Activated CD8-positive, alpha-beta memory T cell treated with anti-CD3 and anti-CD28 coated beads, Interleukin-2, amount 50 U/mL, for 48 hours (primary cell): ENCODE measurements at regions not wholly inside any gene's neighbourhood (a gene's known extent, or its start where the extent isn't known, plus 50 kb on each side); places are given as distances from the start of the nearest gene placed in this dataset.

Source experiments
- DNase-seq: peaks from one replicate; pipeline ENCODE4 v3.0.0-alpha.2; 2020

DNA sequence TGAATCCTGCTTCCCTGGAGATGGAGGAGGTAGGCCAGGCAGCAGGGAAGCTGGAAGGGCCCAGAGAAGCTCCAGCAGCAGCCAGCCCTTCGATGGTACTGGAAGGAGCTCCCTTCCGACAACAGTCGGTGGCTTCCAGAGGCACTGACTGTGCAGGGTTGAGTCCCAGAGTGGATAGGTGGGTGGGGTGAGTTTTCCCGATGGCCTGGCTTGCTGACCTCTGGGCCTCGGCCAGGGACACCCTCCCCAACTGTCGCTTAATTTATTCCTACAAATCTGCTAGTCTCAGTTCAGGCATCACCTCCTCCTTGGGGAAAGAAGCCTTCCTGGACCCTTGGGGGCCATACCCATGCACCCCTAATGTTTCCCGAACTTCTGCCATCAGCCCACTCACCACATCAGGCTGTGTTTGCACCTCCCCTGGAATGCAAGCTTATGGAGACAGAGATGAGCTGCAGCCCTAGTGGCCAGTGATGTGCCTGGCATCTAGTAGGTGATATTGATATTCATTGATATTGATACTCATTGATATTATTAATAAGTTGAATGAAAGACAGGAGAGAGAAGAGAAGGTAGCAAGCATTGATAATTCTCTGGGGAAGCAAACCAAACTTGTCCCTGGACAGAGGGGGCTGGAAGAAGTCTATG is 104.6 kb upstream of the BOD1 start:
- DNase-seq, result no peak

DNA sequence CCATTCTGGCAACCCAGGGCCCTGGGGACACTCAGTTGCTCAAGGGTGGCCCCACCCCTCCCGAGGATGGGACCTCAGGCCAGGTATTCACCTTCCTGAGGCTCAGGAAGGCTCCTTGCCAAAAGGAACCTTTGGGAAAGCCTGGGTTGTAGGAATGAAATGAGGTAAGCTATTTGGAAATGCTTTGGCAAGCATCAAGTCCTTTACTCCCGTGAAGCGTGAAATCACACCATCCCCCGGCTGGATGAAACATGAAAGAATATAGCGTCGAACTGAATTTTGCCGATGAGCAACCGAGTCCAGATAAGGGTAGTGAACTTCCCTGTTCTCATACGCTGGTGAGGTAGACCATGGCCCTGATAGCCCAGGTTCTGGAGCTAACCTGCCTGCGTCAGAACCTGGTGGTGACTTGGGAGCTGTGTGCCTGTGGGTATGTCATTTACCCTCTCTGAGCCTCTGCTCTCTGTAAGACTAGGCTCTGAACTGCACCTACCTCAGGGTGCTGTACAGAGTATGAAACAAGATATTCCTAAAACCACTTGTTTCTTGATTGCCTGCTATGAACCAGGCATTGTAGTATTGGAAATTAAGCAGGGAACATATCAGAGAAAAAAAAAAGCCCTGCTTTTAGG is 105.3 kb upstream of the BOD1 start:
- no peak for DNase-seq

DNA sequence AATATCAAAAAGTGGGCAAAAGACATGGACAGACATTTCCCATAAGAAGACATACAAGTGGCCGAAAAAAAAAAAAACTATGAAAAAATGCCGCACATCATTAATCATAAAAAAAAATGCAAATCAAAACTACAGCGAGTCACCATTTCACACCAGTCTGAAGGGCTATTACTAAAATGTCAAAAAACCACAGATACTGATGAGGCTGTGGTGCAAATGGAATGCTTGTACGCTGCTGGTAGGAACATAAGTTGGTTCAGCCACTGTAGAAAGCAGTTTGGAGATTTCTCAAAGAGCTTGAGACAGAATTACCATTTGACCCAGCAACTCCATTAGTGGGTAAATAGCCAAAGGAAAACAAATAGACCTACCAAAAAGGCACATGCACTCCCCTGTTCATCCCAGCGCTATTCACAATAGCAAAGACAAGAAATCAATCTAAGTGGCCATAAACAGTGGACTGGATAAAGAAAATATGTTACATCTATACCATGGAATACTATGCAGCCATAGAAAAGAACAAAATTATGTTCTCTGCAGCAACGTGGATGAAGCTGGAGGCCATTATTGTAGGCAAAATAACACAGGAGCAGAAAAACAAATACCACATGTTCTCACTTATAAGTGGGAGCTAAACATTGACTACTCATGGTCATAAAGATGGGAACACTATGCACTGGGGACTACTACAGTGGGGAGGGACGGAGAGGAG is 110.6 kb upstream of the BOD1 start:
- no peak for DNase-seq

DNA sequence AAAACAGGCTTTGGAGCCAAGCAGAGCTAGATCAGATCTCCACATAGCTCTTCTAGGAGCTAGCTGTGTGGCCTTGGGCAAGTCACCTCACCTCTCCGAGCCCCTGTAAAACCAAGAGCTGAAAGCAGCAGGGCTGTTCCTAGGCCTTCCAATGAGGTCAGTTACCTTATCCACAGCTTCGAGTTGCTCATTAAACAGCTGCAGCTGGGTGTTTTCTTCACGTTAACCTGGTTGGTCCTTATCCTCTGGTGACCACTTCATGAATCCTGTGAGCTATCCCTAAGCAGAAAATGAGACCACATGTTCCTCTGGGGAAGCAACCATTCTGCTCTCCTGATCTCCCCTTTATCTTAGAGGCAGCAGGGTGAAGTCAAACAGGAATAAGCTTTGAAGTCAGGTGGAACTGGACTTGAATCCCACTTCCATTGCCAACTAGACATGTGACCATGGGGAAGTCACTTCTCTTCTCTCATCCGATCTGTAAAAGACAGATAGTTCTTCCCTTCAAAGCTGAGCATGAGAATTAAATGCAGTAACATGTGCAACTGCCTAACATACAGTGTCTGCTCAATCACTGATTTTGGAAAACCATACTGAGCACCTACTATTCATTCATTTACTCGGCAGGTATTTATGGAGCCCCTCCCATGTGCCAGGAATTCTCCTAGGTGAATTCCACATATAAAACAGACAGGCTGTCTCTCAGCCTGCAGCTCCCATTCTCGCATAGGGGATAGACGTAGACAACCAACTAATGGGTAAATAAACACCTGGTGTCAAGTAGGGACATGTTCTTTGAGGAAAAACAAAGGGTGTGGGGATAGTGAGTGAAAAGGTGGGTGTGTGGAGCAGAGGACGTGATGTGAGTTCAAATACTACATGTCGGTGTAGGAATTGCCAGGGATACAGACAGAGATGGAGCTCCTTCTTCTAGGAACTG is 111.7 kb upstream of the BOD1 start:
- no peak for DNase-seq

DNA sequence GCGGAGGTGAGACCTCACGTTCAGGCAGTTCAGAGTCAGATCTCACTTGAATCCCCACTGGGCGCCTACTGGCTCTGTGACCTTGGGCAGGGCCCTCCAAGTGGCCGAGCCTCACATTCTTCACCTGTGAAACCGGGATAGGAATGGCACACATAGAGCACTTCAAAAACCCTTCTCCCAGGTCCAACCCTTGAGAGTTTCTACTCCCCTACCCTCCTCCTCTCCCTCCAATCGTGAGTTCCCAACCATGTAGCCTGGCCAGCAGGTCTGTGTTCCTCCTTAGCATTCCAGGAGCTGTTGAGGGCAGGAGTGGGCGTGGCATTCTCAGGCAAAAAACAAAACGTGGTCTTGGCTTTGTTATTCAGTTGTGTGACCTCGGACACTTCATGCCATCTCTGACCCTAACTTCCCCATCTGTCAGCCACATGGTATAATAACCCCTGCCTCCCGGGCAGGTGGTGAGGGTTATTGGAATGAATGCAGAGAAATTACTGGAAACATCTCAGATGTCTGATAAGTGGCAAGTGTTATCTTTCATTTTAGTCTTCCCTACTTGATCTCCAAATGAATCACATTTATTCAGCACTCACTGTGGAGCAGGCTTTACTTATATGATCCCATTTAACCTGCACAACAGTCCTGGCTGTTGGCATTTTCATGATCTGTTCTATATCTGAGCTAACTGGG is 112.8 kb upstream of the BOD1 start:
- DNase-seq, result no peak

DNA sequence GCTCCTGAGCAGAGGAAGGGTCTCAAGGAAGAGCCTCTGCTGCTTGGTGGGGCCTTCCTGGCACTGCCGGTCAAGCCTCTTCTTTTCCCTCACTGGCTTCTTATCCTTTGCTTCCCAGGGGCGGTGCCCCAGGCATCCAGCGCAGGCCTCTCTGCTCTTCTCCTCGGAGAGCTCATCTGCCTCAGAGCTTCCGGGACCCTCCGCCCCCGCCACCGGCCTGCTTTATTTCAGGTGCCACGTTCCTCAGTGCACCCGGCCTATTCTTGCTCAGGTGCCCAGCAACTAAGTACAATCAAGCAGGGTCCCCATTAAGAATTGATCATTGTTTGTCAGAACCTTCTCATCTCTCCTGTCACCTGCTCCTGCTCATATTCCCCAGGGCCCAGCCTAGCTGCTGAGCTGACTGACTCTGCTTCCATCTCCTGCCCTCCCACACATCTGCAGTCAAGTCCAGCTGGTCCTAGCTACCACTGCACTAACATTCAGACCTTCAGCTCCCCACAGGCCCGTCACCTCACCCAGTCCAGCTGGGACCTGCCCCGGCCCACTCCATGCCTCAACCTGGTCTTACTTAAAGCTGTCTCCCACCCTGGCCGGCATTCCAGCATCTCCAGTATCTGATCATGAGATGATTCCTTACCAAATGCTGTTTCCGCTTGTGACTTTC is 114.3 kb upstream of the BOD1 start:
- no peak for DNase-seq

DNA sequence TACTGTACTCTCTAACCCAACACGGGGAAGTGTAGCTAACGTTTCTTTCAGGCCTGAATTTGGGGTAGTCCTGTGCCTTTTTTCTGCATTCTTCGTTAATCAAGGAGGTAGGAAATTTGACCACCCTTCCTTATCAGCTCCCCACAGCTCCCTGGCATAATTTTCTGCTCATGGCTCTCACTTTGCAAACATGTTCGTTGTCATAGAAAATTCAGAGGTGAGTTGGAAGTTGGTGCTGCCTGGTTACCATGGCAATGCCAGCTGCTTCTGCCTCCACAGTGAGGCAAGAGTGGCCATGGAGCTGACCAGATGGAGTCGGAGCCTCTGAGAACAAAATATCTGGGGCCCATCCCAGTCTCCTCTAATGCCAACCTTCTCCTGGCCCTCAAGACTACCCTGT is 116.6 kb upstream of the BOD1 start:
- DNase-seq, result no peak

DNA sequence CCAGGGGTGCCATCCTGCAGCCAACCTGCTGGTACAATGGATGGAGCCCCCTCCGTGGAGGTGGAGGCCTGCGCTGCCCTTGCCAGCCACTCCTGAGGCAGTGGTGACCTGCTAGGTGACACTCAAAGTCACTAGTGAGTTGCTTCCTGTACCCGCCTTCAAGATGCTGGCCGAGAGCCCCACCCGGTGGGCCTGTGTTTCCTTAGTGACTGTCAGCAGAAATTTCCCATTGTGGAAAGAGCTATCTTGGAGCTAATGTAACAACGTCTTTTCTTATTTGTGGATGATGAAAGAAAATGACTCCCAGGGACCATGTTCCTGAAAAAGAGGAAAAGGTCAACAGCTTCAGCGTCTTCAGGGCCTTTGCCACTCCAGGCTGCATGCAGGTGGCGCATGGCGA is 117.0 kb upstream of the BOD1 start:
- no peak for DNase-seq

DNA sequence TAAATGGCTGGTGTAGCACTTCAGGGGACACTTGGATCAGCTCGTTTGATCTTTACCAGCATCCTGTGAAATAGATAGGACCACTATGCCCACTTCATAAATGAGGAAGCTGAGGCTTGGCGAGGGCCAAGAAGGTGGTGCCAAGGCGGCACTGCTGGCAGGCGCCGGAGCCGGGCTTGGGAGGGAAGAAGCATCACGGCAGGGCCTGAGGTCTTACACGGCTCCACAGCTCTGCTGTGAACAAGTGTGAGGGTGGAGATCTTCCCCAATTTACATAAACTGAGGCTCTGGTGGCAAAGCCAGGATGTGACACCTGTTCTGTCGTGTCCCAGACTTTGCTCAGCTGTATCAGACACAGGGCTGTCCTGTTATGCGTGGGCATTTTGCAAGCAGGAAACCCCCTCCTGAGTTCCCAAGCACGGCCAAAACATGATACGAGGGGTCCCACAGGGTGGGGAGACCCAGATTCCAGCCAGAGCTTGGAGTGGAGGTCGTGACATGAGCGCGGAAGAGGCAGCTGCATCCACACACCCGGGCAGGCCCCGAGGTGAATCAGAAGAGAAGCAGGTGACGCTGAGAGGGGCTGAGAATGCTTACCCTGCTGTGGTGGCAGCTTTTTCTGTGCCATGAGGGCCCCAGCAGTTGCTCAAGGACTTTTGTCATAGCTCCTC is 117.5 kb upstream of the BOD1 start:
- no peak for DNase-seq

DNA sequence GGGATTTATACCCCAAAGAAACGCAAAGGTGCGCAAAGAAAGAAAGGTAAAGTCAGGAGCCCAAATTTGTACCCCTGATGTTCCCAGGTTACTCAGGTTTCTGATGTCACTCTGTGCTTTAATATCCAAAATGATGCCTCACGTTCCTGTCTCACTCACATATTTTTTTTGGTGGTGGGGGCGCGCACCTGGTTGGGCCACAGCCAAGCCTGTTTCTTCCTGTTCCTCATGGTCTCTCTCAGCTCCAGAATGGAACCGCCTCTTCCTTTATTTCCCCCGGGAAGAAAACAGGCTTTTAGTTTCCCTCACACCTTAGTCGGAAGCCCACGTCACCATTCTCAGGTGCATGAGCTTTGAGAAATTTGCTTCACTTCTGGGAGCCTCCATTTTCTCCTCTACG is 118.3 kb upstream of the BOD1 start:
- DNase-seq, result no peak

DNA sequence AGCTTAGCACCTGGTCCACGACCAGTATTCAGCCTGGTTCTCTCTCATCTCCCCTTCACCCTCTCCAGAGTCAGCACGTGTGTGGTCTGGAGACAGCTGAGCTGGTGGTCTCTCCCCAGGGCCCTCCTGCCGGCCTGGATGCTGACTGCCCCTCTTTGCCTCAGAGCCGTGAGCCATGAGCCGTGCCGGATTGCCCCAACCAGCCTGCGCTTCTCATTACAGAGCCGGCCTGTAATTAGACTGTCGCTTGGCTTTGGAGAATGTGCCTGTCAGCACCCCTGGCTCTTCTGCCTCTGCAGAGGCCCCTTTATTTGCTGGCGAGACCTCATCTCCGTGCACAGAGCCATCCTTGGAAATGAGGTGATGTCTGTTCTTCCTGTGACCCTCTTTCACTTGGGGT is 118.7 kb upstream of the BOD1 start:
- DNase-seq, result no peak

DNA sequence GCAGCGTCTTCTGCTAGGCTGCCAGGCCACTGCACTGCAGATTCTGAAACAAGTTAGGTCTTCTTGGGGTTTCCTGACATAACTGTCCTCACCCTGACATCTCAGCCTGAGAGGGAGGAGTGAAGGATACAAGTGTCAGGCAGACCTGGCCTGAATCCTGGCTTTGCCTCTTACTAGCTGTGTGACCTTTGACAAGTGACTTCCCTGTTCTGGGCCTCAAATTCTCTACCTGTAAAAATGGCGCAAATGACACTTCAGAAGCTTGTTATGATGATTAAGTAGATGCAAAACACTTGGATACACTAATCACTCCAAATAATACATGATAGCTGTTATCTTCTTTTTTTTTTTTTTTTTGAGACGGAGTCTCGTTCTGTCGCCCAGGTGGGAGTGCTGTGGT is 119.2 kb upstream of the BOD1 start:
- no peak for DNase-seq

DNA sequence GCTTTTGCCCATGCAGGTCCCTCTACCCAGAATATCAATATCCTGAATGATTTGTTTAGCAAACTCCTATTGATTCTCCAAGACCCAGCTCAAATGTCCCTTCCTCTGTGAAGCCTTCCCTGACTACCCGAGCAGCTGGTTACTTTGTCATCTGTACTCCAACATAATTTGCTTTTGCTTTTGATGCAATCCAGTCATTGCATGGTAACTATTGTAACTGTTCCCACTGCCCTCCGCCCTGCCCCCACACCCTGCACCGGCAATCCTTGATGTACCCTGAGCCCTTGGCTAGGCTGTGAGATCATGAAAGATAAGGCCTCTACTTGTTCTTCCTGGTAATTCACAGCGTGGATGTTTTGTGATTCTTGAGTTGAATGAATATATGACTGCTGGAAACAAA is 119.9 kb upstream of the BOD1 start:
- no peak for DNase-seq

DNA sequence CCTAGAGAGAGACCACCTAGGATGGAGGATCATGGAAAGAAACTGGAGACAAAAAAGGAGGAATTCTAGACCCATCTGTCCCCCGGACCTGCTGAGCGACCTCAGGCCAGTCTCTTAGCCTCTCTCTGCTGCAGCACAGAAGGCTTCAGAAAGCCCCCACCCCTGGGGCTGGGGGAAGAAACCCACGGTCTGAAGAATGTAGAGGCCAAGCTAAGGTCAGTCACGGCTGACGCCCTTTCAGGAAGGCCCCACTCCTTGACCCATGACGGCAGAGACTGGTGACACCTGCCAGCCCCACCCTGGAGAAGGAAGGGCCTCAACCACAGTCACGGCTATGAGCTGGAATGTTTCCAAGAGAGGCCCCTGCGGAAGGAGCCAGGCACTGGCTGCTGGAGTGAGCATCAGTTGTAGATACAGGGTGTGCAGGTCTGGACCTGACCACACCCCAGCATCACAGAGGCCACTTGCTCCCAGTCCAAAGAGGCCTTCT is 120.5 kb upstream of the BOD1 start:
- no peak for DNase-seq

DNA sequence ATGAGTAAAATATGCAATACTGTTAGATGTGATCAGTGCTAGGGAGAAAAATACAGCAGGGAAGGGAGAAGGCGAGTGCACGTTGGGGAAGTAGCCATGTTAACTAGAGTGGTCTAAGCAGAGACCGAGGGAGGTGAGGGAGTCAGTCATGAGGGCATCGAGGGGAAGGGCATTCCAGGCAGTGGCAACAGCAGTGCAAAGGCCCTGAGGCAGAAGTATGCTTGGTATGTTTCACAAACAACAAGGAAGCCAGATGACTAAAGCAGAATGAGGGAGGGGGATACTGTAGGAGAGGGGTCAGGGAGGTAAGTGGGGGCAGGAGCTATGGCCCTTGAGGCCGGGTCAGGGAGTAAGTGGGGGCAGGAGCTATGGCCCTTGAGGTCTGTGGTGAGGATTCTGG is 123.3 kb upstream of the BOD1 start:
- no peak for DNase-seq

DNA sequence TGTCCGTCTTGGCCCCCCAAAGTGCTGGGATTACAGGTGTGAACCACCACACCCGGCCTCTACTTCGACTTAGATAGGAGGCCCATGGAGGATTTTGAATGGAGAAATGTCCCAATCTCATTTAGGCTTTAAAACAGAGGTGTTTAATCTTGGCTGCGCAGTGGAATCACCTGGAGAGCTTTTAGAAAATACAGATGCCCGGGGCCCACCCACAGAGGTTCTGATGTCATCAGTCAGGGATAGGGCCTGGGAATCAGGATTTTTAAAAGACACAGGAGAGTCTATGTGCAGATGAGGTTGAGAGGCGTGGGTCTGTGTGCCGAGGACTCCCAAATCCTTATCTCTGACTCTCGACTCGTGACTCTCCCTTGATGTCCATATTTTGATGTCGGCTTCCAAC is 124.0 kb upstream of the BOD1 start:
- no peak for DNase-seq

DNA sequence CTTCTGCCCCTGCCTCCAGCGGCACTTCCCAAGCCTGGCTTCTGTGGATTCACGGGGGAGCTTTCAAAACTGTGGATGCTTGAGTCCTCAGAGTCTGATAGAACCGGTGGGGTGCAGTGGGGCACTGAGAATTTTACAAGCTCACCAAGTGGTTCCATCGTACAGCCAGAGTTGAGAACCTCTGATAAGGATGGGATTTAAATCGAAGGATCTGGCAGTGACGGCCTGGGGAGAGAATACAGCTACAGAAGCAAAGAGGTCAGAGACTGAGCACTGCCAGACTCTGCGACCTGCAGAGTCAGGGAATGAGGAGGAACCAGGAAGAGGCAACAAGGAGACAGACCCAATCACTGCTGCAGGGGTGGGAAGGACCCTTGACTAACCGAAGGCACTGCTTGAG is 124.6 kb upstream of the BOD1 start:
- no peak for DNase-seq

DNA sequence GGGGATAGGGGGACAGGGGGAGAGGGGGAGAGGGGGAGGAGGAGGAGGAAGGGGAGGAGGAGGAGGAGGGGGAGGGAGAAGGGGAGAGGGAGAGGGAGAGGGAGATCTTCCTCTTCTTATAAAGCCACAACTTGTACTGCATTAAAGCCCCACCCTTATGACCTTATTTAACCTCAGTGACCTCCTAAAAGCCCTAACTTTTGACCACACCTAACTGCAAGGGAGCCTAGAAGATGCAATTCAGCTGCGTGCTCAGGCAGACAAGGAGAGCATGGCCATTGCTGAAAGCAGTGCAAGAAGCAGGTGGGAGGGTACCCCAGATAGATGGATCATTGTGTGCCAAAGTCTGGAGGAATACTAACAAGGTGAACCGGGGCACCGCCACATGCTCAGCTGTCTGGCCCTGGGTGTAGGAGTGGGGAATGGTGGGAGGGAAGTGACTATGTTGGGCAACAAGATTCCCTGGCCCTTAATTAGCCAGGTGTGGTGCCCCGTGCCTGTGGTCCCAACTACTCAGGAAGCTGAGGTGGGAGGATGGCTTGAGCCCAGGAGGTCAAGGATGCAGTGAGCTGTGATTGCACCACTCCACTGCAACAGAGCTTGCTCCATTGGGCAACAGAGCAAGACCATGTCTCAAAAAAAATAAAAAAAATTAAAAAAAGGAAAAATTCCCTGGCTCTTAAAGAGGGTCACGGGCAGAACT is 125.4 kb upstream of the BOD1 start:
- DNase-seq, result no peak

DNA sequence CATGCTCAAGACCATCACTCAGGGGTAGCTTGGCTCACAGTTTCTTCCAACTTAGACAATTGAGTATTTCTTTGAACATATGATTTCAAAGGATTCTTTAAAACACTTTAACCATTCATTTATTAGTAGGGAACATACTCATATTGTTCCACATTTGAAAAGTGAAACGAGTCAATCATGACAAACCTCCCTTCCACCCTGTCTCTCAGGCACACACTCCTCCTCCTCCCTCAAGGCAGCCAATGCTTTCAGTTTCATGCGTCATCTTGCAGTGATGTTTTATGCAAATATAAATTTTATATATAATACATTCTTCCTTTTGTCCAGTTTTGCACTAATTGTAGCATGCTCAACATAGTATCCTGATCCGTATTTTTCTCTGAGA is 126.0 kb upstream of the BOD1 start:
- no peak for DNase-seq

DNA sequence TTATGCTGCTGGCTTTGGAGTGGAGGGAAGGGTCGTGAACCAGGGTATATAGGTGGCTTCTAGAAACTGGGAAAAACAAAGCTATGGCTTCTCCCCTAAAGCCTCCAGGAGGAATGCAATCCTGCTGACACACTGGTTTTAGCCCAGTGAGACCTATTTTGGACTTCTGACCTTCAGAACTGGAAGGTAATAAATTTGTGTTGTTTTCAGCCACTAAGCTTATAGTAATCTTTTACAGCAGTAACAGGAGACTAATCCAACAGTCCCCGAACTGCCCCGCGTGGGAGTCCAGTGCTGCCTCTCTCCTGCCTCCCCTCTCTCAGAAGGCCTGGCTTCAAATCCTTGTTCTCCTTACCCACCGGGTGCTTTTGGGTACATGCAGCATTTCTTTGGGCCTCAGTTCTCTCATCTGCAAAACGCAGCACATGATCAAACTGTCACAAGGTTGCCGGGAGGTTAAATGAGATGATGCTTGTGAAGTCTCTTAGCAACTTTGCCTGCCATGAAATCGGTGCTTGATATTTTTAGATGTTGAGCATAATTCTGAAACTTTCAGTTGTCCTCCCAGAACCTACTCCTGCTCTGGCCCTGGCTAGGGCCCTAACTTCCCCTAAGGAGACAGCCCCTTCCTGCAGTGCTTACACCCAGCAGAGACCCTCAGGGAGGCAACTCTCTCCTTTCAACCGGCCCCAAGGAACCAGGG is 127.3 kb upstream of the BOD1 start:
- no peak for DNase-seq
